ENCODE measurements at regions not wholly inside any gene's neighbourhood (a gene's known extent, or its start where the extent isn't known, plus 50 kb on each side); places are given as distances from the start of the nearest gene placed in this dataset.

- Mint-ChIP-seq H3K9me3 (peaks cover 5 to 6% of the 10 kb centered on the region in 2 donors), H3K27me3 (ENCODE audit: low read depth) (no peaks in the 10 kb centered on the region), H3K27ac (no peak overlapping the region), H3K4me1 (ENCODE audit: low read depth) (no peaks in the 10 kb centered on the region), H3K36me3 (ENCODE audit: insufficient read depth in 2 of 2) (no peaks in the 10 kb centered on the region), H3K4me3 (no peak overlapping the region)
- DNase-seq (no peak), ATAC-seq (replicated peaks in 1 of 2) (no peak)
These were observed 455.6 kb upstream of the ANKRD30A start for GRCh38 chr10:36669615-36670352.

GRCh38 chr10:36666451-36666850, 458.9 kb upstream of the ANKRD30A start:
- no peaks in the 10 kb centered on the region for H3K27me3 Mint-ChIP-seq (ENCODE audit: low read depth)
- ATAC-seq (replicated peaks in 1 of 2): no peak
- peaks cover 2 to 5% of the 10 kb centered on the region in 2 donors for H3K9me3 Mint-ChIP-seq
- H3K36me3 Mint-ChIP-seq (ENCODE audit: insufficient read depth in 2 of 2): no peaks in the 10 kb centered on the region
- H3K27ac Mint-ChIP-seq: no peak overlapping the region
- no peak overlapping the region for H3K4me3 Mint-ChIP-seq
- no peaks in the 10 kb centered on the region for H3K4me1 Mint-ChIP-seq (ENCODE audit: low read depth)
- no peak for DNase-seq

DNA sequence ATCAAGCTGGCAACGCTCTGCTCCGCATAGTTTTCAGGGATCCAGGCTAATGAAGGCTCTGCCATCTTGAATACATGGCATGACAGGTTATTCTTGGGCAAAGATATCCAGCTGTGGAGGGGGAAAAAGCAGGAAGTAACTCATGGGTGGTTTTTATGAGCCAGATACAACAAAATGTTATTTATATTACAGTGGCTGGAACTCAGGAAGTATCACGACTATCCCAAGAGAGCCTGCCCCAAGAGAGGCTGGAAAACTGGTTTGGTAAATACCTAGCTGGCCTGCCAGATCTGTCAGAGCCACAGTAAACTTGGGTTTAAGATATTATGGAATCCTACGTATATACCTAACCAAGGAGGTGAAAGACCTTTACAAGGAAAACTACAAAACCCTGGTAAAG, 462.8 kb upstream of the ANKRD30A start:
- H3K4me1 Mint-ChIP-seq (ENCODE audit: low read depth): no peaks in the 10 kb centered on the region
- no peaks in the 10 kb centered on the region for H3K27me3 Mint-ChIP-seq (ENCODE audit: low read depth)
- DNase-seq (no peak), ATAC-seq (replicated peaks in 1 of 2) (no peak)
- H3K36me3 Mint-ChIP-seq (ENCODE audit: insufficient read depth in 2 of 2): no peaks in the 10 kb centered on the region
- no peak overlapping the region for H3K4me3 Mint-ChIP-seq
- no peak overlapping the region for H3K27ac Mint-ChIP-seq
- peaks cover 0 to 7% of the 10 kb centered on the region in 2 donors for H3K9me3 Mint-ChIP-seq

GRCh38 chr10:36650274-36650673, 475.1 kb upstream of the ANKRD30A start:
- Mint-ChIP-seq H3K4me3 (no peak overlapping the region), H3K27me3 (ENCODE audit: low read depth) (no peaks in the 10 kb centered on the region), H3K9me3 (peaks cover 5 to 16% of the 10 kb centered on the region in 2 donors), H3K4me1 (ENCODE audit: low read depth) (no peaks in the 10 kb centered on the region), H3K36me3 (ENCODE audit: insufficient read depth in 2 of 2) (peaks cover 0 to 1% of the 10 kb centered on the region in 2 donors), H3K27ac (no peak overlapping the region)
- ATAC-seq (replicated peaks in 1 of 2) (no peak), DNase-seq (no peak)

- DNase-seq: no peak
- H3K36me3 Mint-ChIP-seq (ENCODE audit: insufficient read depth in 2 of 2): peaks cover 0 to 1% of the 10 kb centered on the region in 2 donors
- no peak overlapping the region for H3K27ac Mint-ChIP-seq
- no peak for ATAC-seq (replicated peaks in 1 of 2)
- H3K9me3 Mint-ChIP-seq: peaks cover 5 to 13% of the 10 kb centered on the region in 2 donors
- no peaks in the 10 kb centered on the region for H3K4me1 Mint-ChIP-seq (ENCODE audit: low read depth)
- H3K27me3 Mint-ChIP-seq (ENCODE audit: low read depth): no peaks in the 10 kb centered on the region
- no peak overlapping the region for H3K4me3 Mint-ChIP-seq
These were observed 477.9 kb upstream of the ANKRD30A start for GRCh38 chr10:36647540-36647939.

DNA sequence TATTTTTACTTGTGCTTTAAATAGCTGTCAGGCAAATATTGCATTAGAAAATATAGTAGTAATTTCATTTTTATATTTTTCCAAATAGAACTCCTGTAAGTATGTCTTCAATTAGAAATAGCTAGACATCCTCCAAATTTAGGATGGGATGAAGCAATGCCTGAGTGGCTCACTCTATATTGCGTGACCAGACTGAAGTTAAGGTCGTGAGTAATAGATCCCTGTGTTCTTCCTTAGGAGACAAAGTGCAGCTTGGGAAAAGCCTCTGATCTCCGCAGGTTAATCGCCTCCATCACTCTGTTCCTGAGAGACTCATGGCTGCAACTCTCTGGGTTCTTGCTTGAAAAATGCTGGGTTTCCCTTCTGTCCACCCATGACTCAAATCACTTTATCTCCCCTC, 484.8 kb upstream of the ANKRD30A start:
- Mint-ChIP-seq H3K27me3 (ENCODE audit: low read depth) (no peaks in the 10 kb centered on the region), H3K9me3 (peaks cover 4 to 7% of the 10 kb centered on the region in 2 donors), H3K36me3 (ENCODE audit: insufficient read depth in 2 of 2) (peaks cover 0 to 2% of the 10 kb centered on the region in 2 donors), H3K27ac (no peak overlapping the region), H3K4me3 (no peak overlapping the region), H3K4me1 (ENCODE audit: low read depth) (no peaks in the 10 kb centered on the region)
- DNase-seq (no peak), ATAC-seq (replicated peaks in 1 of 2) (no peak)

DNA sequence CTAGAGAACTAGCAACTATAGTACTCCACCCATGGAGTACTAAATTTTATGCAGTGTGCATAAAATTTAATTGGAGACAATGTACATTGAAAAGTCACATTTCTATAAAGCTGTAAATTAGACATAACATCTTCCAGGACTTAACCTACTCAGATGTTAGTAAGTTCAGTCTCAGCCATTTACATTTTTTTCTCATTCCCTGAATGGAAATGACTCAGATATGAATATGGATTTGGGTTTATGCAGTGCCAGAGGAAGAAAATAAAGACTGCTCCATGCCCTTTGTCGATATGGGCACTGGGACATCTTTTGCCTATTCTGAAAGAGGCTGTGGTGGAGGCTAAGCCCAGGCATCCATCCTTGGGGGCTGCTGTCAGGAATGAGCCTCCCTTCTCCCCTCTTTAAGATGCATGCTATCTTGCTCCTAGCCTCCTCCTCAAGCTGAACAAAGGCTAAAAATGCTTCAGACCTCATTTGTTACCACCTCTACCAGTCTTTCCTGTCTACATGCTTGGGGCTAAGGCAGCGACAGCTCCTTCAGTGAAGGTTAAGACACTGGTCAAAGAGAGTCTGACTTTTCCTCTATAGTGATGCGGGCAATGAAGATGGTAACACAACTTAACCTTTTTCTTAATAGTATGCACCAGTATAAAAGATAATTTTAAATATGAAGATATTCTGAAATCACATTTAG, 486.8 kb upstream of the ANKRD30A start:
- DNase-seq (no peak), ATAC-seq (replicated peaks in 1 of 2) (no peak)
- Mint-ChIP-seq H3K27me3 (ENCODE audit: low read depth) (no peaks in the 10 kb centered on the region), H3K36me3 (ENCODE audit: insufficient read depth in 2 of 2) (peaks cover 0 to 2% of the 10 kb centered on the region in 2 donors), H3K4me1 (ENCODE audit: low read depth) (no peaks in the 10 kb centered on the region), H3K4me3 (no peak overlapping the region), H3K9me3 (peaks cover 4 to 8% of the 10 kb centered on the region in 2 donors), H3K27ac (no peak overlapping the region)

GRCh38 chr10:36636879-36637278, 488.5 kb upstream of the ANKRD30A start:
- DNase-seq (no peak), ATAC-seq (replicated peaks in 1 of 2) (no peak)
- Mint-ChIP-seq H3K9me3 (peaks cover 2 to 7% of the 10 kb centered on the region in 2 donors), H3K36me3 (ENCODE audit: insufficient read depth in 2 of 2) (no peaks in the 10 kb centered on the region), H3K27ac (no peak overlapping the region), H3K4me1 (ENCODE audit: low read depth) (no peaks in the 10 kb centered on the region), H3K27me3 (ENCODE audit: low read depth) (no peaks in the 10 kb centered on the region), H3K4me3 (no peak overlapping the region)

- Mint-ChIP-seq H3K27ac (no peak overlapping the region), H3K36me3 (ENCODE audit: insufficient read depth in 2 of 2) (no peaks in the 10 kb centered on the region), H3K27me3 (ENCODE audit: low read depth) (no peaks in the 10 kb centered on the region), H3K4me3 (no peak overlapping the region), H3K9me3 (peaks cover 1 to 4% of the 10 kb centered on the region in 2 donors), H3K4me1 (ENCODE audit: low read depth) (no peaks in the 10 kb centered on the region)
- no peak for ATAC-seq (replicated peaks in 1 of 2)
- DNase-seq: no peak
These were observed 489.0 kb upstream of the ANKRD30A start for GRCh38 chr10:36636285-36636839.

GRCh38 chr10:36634916-36635315, 490.5 kb upstream of the ANKRD30A start:
- Mint-ChIP-seq H3K4me3 (no peak overlapping the region), H3K36me3 (ENCODE audit: insufficient read depth in 2 of 2) (no peaks in the 10 kb centered on the region), H3K9me3 (peaks cover 4% of the 10 kb centered on the region in 2 donors), H3K27me3 (ENCODE audit: low read depth) (no peaks in the 10 kb centered on the region), H3K4me1 (ENCODE audit: low read depth) (no peaks in the 10 kb centered on the region), H3K27ac (no peak overlapping the region)
- DNase-seq (no peak), ATAC-seq (replicated peaks in 1 of 2) (no peak)

DNA sequence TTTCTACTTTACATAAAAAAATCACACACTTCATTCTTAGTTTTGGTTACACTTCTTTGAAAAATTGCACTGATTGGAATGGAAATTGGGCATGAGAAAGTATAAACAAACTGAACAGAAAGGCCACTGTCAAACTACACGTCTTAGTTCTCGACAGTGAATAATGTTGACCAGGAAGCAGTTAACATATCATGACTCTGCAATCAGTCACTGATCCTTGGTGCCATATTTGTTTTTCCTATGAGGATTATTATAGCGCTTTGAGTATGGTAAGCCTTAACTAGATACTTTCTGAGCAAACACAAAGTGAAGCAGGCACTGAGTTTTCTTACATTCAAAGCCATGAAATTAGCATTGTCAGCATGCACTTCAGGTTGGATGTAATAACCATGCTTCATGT, 495.1 kb upstream of the ANKRD30A start:
- H3K27ac Mint-ChIP-seq: no peak overlapping the region

GRCh38 chr10:36629476-36629875, 495.9 kb upstream of the ANKRD30A start:
- peaks cover 4 to 8% of the 10 kb centered on the region in 2 donors for H3K9me3 Mint-ChIP-seq
- ATAC-seq (replicated peaks in 1 of 2) (no peak), DNase-seq (no peak)
- no peak overlapping the region for H3K4me3 Mint-ChIP-seq
- no peaks in the 10 kb centered on the region for H3K27me3 Mint-ChIP-seq (ENCODE audit: low read depth)
- no peak overlapping the region for H3K27ac Mint-ChIP-seq
- H3K4me1 Mint-ChIP-seq (ENCODE audit: low read depth): no peaks in the 10 kb centered on the region
- H3K36me3 Mint-ChIP-seq (ENCODE audit: insufficient read depth in 2 of 2): peaks cover 0 to 1% of the 10 kb centered on the region in 2 donors

More for the DNA sequence above, 495.1 kb upstream of the ANKRD30A start:
- Mint-ChIP-seq H3K9me3 (peaks cover 4 to 8% of the 10 kb centered on the region in 2 donors), H3K4me3 (no peak overlapping the region), H3K27me3 (ENCODE audit: low read depth) (no peaks in the 10 kb centered on the region), H3K4me1 (ENCODE audit: low read depth) (no peaks in the 10 kb centered on the region), H3K36me3 (ENCODE audit: insufficient read depth in 2 of 2) (peaks cover 0 to 1% of the 10 kb centered on the region in 2 donors)
- ATAC-seq (replicated peaks in 1 of 2) (no peak), DNase-seq (no peak)

- H3K9me3 Mint-ChIP-seq: peaks cover 2 to 6% of the 10 kb centered on the region in 2 donors
- DNase-seq (no peak), ATAC-seq (replicated peaks in 1 of 2) (no peak)
- no peak overlapping the region for H3K4me3 Mint-ChIP-seq
- no peaks in the 10 kb centered on the region for H3K27me3 Mint-ChIP-seq (ENCODE audit: low read depth)
- no peak overlapping the region for H3K27ac Mint-ChIP-seq
- peaks cover 1 to 3% of the 10 kb centered on the region in 2 donors for H3K36me3 Mint-ChIP-seq (ENCODE audit: insufficient read depth in 2 of 2)
- no peaks in the 10 kb centered on the region for H3K4me1 Mint-ChIP-seq (ENCODE audit: low read depth)
These were observed 500.8 kb upstream of the ANKRD30A start for GRCh38 chr10:36624551-36625100.
